H1 (cell line): ENCODE measurements at regions not wholly inside any gene's neighbourhood (a gene's known extent, or its start where the extent isn't known, plus 50 kb on each side); places are given as distances from the start of the nearest gene placed in this dataset.

Source experiments
- CTCF ChIA-PET: fragments of 300-600 bp; sonication (Branson Sonifier 250); formaldehyde crosslinking; loops from one replicate; lab custom pipeline; 2021; ENCODE audit not compliant: partially characterized antibody; lab: Charles Lee
- POLR2A ChIA-PET: fragments of 300-600 bp; sonication (Branson Sonifier 250); formaldehyde crosslinking; loops from one replicate; lab custom pipeline; 2021; ENCODE audit warnings: inconsistent platforms; ENCODE audit not compliant: partially characterized antibody; lab: Charles Lee
- DNase-seq, 2 experiments: peaks; one replicate each; pipeline versions ENCODE4 v3.0.0 to v3.0.0-alpha.2; 2010 to 2022; ENCODE audit warnings: low spot score in 2 of 2, low read depth in 1 of 2, mixed read lengths in 1 of 2
- FAIRE-seq: peaks from 2 replicates; lab custom pipeline; 2011; peaks lifted over from hg19 to GRCh38; lab: Jason Lieb, UNC
- H2AFZ ChIP-seq: 2 replicates; pipeline ENCODE4 v1.8.1; 2012; ENCODE audit warnings: low read length, inconsistent platforms
- H2AK5ac ChIP-seq: 2 replicates; pipeline ENCODE4 v1.6.1; 2013; ENCODE audit warnings: low read depth, low read length
- H2BK120ac ChIP-seq: replicated peaks from 2 replicates; pipeline ENCODE3; 2013; ENCODE audit warnings: low read depth, low read length, inconsistent platforms
- H2BK12ac ChIP-seq: 2 replicates; pipeline ENCODE4 v1.6.1; 2013; ENCODE audit warnings: low read depth, low read length
- H2BK15ac ChIP-seq: 2 replicates; pipeline ENCODE4 v1.6.1; 2013; ENCODE audit warnings: low read length
- H2BK20ac ChIP-seq: 2 replicates; pipeline ENCODE4 v1.6.1; 2013; ENCODE audit warnings: low read length
- H2BK5ac ChIP-seq: 2 replicates; pipeline ENCODE4 v1.6.1; 2013; ENCODE audit warnings: low read depth, low read length
- H3K14ac ChIP-seq: 2 replicates; pipeline ENCODE4 v1.6.1; 2013; ENCODE audit warnings: inconsistent platforms; ENCODE audit not compliant: insufficient read length
- H3K18ac ChIP-seq: 2 replicates; pipeline ENCODE4 v1.6.1; 2013; ENCODE audit warnings: low read length; ENCODE audit errors: extremely low read depth
- H3K23ac ChIP-seq: 2 replicates; pipeline ENCODE4 v1.6.1; 2013; ENCODE audit warnings: inconsistent platforms; ENCODE audit not compliant: insufficient read length
- H3K23me2 ChIP-seq: 2 replicates; pipeline ENCODE4 v1.6.1; 2013; ENCODE audit warnings: low read depth, low read length
- H3K27ac ChIP-seq: 2 replicates; pipeline ENCODE4 v1.6.1; 2011; ENCODE audit warnings: low read depth, low read length, inconsistent platforms
- H3K27me3 ChIP-seq, 4 experiments: replicated peaks in 1 of 4; 1 replicate in 1 of 4; 2 replicates in 3 of 4; pipeline versions ENCODE4 v1.6.1 to v1.8.1; 2011 to 2013; ENCODE audit warnings: low read length in 3 of 4, mild to moderate bottlenecking in 3 of 4, inconsistent platforms in 2 of 4, mixed read lengths in 2 of 4, moderate library complexity in 1 of 4; ENCODE audit not compliant: control insufficient read depth in 3 of 4, insufficient read depth in 3 of 4; ENCODE audit errors: extremely low read depth in 1 of 4
- H3K36me3 ChIP-seq, 4 experiments: 2 replicates each; pipeline versions ENCODE4 v1.6.1 to v1.8.1; 2011 to 2013; ENCODE audit warnings: mild to moderate bottlenecking in 4 of 4, low read length in 3 of 4, moderate library complexity in 2 of 4, control low read depth in 1 of 4, inconsistent platforms in 1 of 4; ENCODE audit not compliant: insufficient read depth in 4 of 4, control insufficient read depth in 2 of 4
- H3K4ac ChIP-seq: replicated peaks from 2 replicates; pipeline ENCODE3; 2013; ENCODE audit warnings: low read length, low read depth, mixed read lengths, inconsistent platforms; ENCODE audit not compliant: insufficient read length
- H3K4me1 ChIP-seq, 4 experiments: replicated peaks in 1 of 4; 1 replicate in 1 of 4; 2 replicates in 3 of 4; pipeline versions ENCODE4 v1.6.1 to v1.8.1; 2011 to 2013; ENCODE audit warnings: low read length in 3 of 4, inconsistent platforms in 2 of 4, mixed read lengths in 1 of 4; ENCODE audit not compliant: insufficient read depth in 4 of 4, control insufficient read depth in 3 of 4
- H3K4me2 ChIP-seq, 2 experiments: 2 replicates each; pipeline versions ENCODE4 v1.6.1 to v1.8.1; 2011 to 2013; ENCODE audit warnings: low read depth in 2 of 2, low read length in 2 of 2, control low read depth in 1 of 2, inconsistent platforms in 1 of 2, mild to moderate bottlenecking in 1 of 2; ENCODE audit not compliant: insufficient read depth in 1 of 2
- H3K4me3 ChIP-seq, 4 experiments: fragments of 200-600, 300-600 bp in 1 of 4; sonication (generic), shearing (Covaris generic), sonication (Bioruptor Twin) in 1 of 4; 2 replicates each; pipeline versions ENCODE4 v1.5.1 to v1.8.1; 2011 to 2016; ENCODE audit warnings: low read length in 4 of 4, low read depth in 3 of 4, control low read depth in 2 of 4, inconsistent platforms in 2 of 4, mild to moderate bottlenecking in 2 of 4, mixed read lengths in 1 of 4, moderate library complexity in 1 of 4; ENCODE audit not compliant: insufficient read depth in 2 of 4; ENCODE audit errors: extremely low read depth in 1 of 4
- H3K56ac ChIP-seq: replicated peaks from 2 replicates; pipeline ENCODE3; 2013; ENCODE audit warnings: low read depth, mild to moderate bottlenecking, mixed read lengths, low read length, inconsistent platforms; ENCODE audit not compliant: insufficient read length
- H3K79me1 ChIP-seq: 2 replicates; pipeline ENCODE4 v1.6.1; 2013; ENCODE audit warnings: low read depth, low read length, control low read depth
- H3K79me2 ChIP-seq, 2 experiments: 2 replicates each; pipeline versions ENCODE4 v1.6.1 to v1.8.1; 2012 to 2013; ENCODE audit warnings: low read length in 2 of 2, mild to moderate bottlenecking in 2 of 2, inconsistent platforms in 1 of 2; ENCODE audit not compliant: insufficient read depth in 2 of 2, control insufficient read depth in 1 of 2
- H3K9ac ChIP-seq, 4 experiments: replicated peaks in 1 of 4; 1 replicate in 1 of 4; 2 replicates in 3 of 4; pipeline versions ENCODE4 v1.6.1 to v1.8.1; 2011 to 2013; ENCODE audit warnings: low read depth in 3 of 4, low read length in 3 of 4, control low read depth in 2 of 4, mild to moderate bottlenecking in 2 of 4, moderate library complexity in 2 of 4, inconsistent platforms in 1 of 4; ENCODE audit errors: extremely low read depth in 1 of 4
- H3K9me3 ChIP-seq, 2 experiments: 2 replicates each; pipeline versions ENCODE4 v1.6.1 to v1.8.1; 2012 to 2013; ENCODE audit warnings: mild to moderate bottlenecking in 2 of 2, moderate library complexity in 2 of 2, control low read depth in 1 of 2, inconsistent platforms in 1 of 2, low read depth in 1 of 2, low read length in 1 of 2, mixed read lengths in 1 of 2; ENCODE audit not compliant: insufficient read depth in 2 of 2
- H4K20me1 ChIP-seq, 2 experiments: replicated peaks in 1 of 2; 2 replicates each; pipeline versions ENCODE3 to v1.8.1; 2011 to 2013; ENCODE audit warnings: inconsistent platforms in 2 of 2, low read length in 2 of 2, mild to moderate bottlenecking in 1 of 2; ENCODE audit not compliant: insufficient read depth in 2 of 2, control insufficient read depth in 1 of 2
- H4K5ac ChIP-seq: 2 replicates; pipeline ENCODE4 v1.6.1; 2013; ENCODE audit warnings: low read length, low read depth, mixed read lengths, inconsistent platforms; ENCODE audit not compliant: insufficient read length
- H4K8ac ChIP-seq: 2 replicates; pipeline ENCODE4 v1.8.0; 2013; ENCODE audit warnings: mild to moderate bottlenecking, moderate library complexity, low read length, inconsistent platforms; ENCODE audit not compliant: insufficient read depth; ENCODE audit errors: extremely low read depth
- H4K91ac ChIP-seq: replicated peaks from 2 replicates; pipeline ENCODE3; 2013; ENCODE audit warnings: low read length, mixed read lengths, inconsistent platforms; ENCODE audit not compliant: insufficient read length
- BCL11A ChIP-seq, 2 experiments: IDR thresholded peaks; one replicate each; pipeline ENCODE4 v1.6.1; 2011; ENCODE audit warnings: low read depth in 2 of 2, low read length in 2 of 2, mild to moderate bottlenecking in 2 of 2
- MAFK ChIP-seq: IDR thresholded peaks from 2 replicates; pipeline ENCODE4 v1.6.1; 2012; ENCODE audit warnings: low read depth, mild to moderate bottlenecking, improper control_type of control experiment, low read length
- PHF8 ChIP-seq: fragments of 200-600 bp; sonication (generic); conservative IDR thresholded peaks from 2 replicates; pipeline ENCODE4 v1.7.1; 2012; ENCODE audit warnings: low read depth, mild to moderate bottlenecking, inconsistent platforms, low read length, moderate library complexity
- WGBS, 2 experiments: shearing (Covaris generic) in 1 of 2; methylation state at CpG; one replicate each; pipeline versions ENCODE4 v1.1.6 to v1.1.7; 2013 to 2015; ENCODE audit warnings: low lambda C conversion rate in 2 of 2, mixed read lengths in 2 of 2, inconsistent platforms in 1 of 2, low coverage in 1 of 2, missing lambda C conversion rate in 1 of 2; ENCODE audit not compliant: insufficient replicate concordance in 2 of 2, insufficient coverage in 1 of 2, insufficient read length in 1 of 2; ENCODE audit errors: extremely low coverage in 1 of 2, missing lambda C conversion rate in 1 of 2; 5-methylcytosine and 5-hydroxymethylcytosine counted together

- TF ChIP-seq PHF8, result no peak
These were observed 323.9 kb downstream of the LRIG3 start (continued) for GRCh38 chr12:58596381-58596780.

DNA sequence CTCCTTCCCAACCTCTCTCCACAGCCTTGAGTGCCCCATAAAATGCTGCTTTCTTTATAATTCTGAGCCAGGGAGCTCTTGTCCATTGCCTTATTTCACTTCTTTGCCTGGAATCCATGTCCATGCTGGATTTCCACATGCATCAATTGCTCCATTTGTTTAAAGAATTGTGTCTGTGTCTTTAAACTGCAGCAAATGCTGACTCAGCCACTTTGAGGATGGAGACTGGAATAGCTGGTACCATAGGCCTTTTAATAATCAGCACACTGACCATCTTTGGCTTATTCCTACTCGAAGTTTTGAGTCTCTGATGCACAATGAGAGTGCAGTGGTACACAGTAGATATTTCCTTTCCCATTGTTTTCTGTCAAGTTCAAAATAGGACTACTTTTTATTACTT lies 318.8 kb downstream of the LRIG3 start:
- WGBS, 2 experiments, result 100% methylated on average over 1 of the region's 1 CpG; no CpG with 5 or more reads in 1 of the 2 experiments
- TF ChIP-seq MAFK (peak; percentile 85), BCL11A (IDR thresholded peaks at IDR 0.05; ENCODE audit: low read depth in 2 of 2, low read length in 2 of 2) (no peak)
- TF ChIP-seq, all 59 proteins: peak for 1
- Histone ChIP-seq H2AK5ac (no peak overlapping the region), H2AFZ (no peak overlapping the region), H2BK15ac (no peak overlapping the region), H3K27ac (no peak overlapping the region), H4K8ac (no peak overlapping the region), H4K20me1 (no peaks in the 10 kb centered on the region), H2BK12ac (no peak overlapping the region), H3K79me1 (no peaks in the 10 kb centered on the region), H3K23me2 (no peaks in the 10 kb centered on the region), H3K27me3 (no peaks in the 10 kb centered on the region), H3K56ac (no peak overlapping the region), H3K4me2 (no peak overlapping the region), H4K91ac (no peak overlapping the region), H3K18ac (no peak overlapping the region), H3K79me2 (no peaks in the 10 kb centered on the region), H3K4me3 (no peak overlapping the region), H2BK5ac (no peak overlapping the region), H3K36me3 (no peaks in the 10 kb centered on the region), H4K5ac (no peak overlapping the region), H3K4ac (no peak overlapping the region), H3K9me3 (no peaks in the 10 kb centered on the region), H2BK120ac (no peak overlapping the region), H3K4me1 (no peaks in the 10 kb centered on the region), H3K9ac (no peak overlapping the region), H2BK20ac (no peak overlapping the region), H3K14ac (no peak overlapping the region), H3K23ac (no peak overlapping the region)
- no peak for FAIRE-seq
- DNase-seq, result no peak
- POLR2A ChIA-PET, result no interaction called here
- CTCF ChIA-PET, result interaction anchor here (1.2 to 2.0 kb wide), 2 partner anchors 13 to 203 kb away, joined by 3 to 8 read pairs; no protein-coding TSS in a partner anchor
